ENCODE measurements at regions not wholly inside any gene's neighbourhood (a gene's known extent, or its start where the extent isn't known, plus 50 kb on each side); places are given as distances from the start of the nearest gene placed in this dataset.
"Not testable (repeated sequence)": the region's sequence is repeated elsewhere in the genome, so short reads cannot be mapped to it uniquely, and the experiment has no call there.

DNA sequence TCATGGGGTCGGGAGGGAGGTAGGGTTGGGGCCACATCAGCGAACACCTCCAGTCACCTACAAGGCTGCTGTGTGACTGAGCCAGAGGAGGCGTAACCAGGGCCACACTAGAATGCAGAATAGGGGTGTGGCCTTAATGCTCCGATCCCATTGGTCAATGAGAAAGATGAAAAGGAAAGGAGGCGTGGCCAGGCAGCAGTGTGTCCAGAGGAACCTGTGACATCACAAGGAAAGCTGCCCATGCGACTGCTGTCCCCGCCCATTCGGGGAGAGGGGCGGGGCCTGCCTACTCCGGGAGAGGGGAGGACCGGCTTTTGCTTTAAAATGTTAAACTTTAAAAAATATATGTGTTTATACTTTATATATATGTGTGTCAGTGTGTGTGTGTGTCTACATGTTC is 150.7 kb downstream of the TBC1D2B start:
- H3K9ac ChIP-seq (ENCODE audit: low read depth, low read length); H3K4me3 ChIP-seq (ENCODE audit: low read depth, low read length); H3K36me3 ChIP-seq (ENCODE audit: control insufficient read depth, insufficient read depth, low read length); H3K9me3 ChIP-seq (ENCODE audit: control insufficient read depth, insufficient read depth, low read length); H3K4me1 ChIP-seq (ENCODE audit: control insufficient read depth, insufficient read depth, low read length); H3K27me3 ChIP-seq (ENCODE audit: control insufficient read depth, insufficient read depth, low read length): not testable (repeated sequence)

DNA sequence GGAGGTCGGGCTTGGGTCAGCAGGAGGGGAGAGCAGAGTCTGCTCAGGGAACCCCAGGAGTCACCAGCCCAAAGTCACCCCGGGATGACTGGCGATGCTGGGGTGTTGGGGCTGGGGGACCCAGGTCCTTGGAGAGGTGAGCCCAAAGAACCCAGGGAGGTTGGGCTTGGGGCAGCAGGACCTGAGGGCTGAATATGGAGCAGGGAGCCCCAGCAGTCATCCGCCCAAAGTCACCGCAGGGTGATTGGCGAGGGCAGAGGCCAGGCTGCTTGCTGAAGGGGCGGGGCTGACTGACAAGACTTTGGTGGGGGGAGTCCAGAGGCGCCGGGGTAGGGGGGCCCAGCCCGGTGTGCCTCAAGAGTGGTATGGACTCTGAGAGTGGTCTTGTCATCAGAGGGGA is 151.2 kb downstream of the TBC1D2B start:
- H3K27me3 ChIP-seq (ENCODE audit: control insufficient read depth, insufficient read depth, low read length); H3K4me1 ChIP-seq (ENCODE audit: control insufficient read depth, insufficient read depth, low read length); H3K36me3 ChIP-seq (ENCODE audit: control insufficient read depth, insufficient read depth, low read length); H3K9ac ChIP-seq (ENCODE audit: low read depth, low read length); H3K9me3 ChIP-seq (ENCODE audit: control insufficient read depth, insufficient read depth, low read length): not testable (repeated sequence)
- H3K4me3 ChIP-seq (ENCODE audit: low read depth, low read length) = peak overlapping the region; percentile 18

DNA sequence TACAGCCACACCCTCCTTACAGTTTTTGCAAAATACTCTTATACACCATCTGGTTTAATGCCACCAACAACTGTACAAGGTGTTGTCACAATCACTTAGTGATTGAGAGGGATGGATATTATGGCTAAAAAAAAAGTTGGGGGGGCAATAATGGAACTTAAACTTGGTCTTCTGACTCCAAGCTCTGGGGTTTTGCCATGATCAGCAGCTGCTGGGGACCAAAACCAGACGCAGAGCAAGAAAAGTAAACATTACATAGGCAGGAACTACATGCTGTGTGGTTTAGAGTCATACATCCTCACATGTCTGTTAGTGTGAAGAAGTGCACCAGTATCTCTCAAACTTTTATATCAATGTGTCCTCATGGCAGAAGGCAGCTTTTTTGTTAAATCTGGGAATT is 152.4 kb downstream of the TBC1D2B start:
- not testable (repeated sequence) for H3K36me3 ChIP-seq (ENCODE audit: control insufficient read depth, insufficient read depth, low read length); H3K9ac ChIP-seq (ENCODE audit: low read depth, low read length); H3K4me1 ChIP-seq (ENCODE audit: control insufficient read depth, insufficient read depth, low read length); H3K9me3 ChIP-seq (ENCODE audit: control insufficient read depth, insufficient read depth, low read length); H3K4me3 ChIP-seq (ENCODE audit: low read depth, low read length); H3K27me3 ChIP-seq (ENCODE audit: control insufficient read depth, insufficient read depth, low read length)

DNA sequence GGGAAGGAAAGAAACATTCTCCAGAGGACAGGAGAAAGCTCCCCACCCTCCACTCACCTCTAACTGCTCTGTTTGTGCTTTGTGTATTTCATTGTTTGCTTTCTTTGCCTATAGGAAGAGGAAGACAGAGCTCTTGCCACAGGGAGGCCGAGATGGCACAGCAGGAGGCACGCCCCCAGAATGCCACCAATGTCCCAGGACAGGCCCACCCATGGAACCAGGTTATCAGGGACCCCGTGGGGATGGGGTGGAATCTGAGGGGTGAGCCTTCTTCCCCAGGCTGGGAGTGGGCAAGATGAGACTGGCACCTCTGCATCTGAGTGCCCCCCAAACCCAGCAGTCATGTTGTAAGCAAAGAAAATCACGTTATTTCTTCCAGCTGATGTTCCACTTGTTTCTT is 155.8 kb downstream of the TBC1D2B start:
- Histone ChIP-seq H3K27me3 (ENCODE audit: control insufficient read depth, insufficient read depth, low read length) (no peaks in the 10 kb centered on the region), H3K4me1 (ENCODE audit: control insufficient read depth, insufficient read depth, low read length) (no peaks in the 10 kb centered on the region), H3K9me3 (ENCODE audit: control insufficient read depth, insufficient read depth, low read length) (no peaks in the 10 kb centered on the region), H3K36me3 (ENCODE audit: control insufficient read depth, insufficient read depth, low read length) (no peaks in the 10 kb centered on the region), H3K9ac (ENCODE audit: low read depth, low read length) (no peak overlapping the region), H3K4me3 (ENCODE audit: low read depth, low read length) (no peak overlapping the region)

DNA sequence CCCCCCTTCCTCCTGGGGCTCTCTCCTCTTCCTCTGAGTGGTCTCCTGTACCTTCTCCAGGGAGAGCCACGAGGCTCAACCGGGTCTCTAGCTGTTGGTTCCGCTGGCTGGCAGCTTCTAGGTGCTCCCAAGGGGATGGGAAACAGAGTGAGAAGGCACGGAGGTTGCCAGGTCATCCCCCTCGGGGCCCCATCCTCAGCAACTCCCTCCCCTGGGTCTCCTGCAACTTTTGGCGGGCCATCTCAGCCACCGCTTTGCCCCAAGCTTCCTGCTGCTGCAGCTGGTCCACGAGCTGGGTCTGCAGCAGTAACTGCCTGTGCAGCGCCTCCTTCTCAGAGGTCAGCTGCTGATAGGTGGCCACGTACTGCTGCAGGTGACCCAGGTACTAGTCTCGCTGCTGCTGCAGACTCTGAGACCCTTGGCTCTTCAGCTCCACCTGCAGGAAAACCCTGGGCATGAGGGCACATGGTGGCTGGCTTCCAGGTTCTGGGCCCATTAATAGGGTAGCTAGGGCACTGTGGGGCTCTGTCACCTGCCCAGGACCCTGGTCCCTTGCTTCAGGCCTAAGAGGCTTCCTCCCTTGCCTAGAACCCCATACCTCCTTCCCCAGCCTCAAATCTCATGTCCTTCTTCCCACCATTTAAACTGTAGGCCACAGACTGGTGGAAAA is 160.4 kb downstream of the TBC1D2B start:
- H3K4me3 ChIP-seq (ENCODE audit: low read depth, low read length); H3K9me3 ChIP-seq (ENCODE audit: control insufficient read depth, insufficient read depth, low read length); H3K27me3 ChIP-seq (ENCODE audit: control insufficient read depth, insufficient read depth, low read length); H3K4me1 ChIP-seq (ENCODE audit: control insufficient read depth, insufficient read depth, low read length); H3K36me3 ChIP-seq (ENCODE audit: control insufficient read depth, insufficient read depth, low read length); H3K9ac ChIP-seq (ENCODE audit: low read depth, low read length): not testable (repeated sequence)

DNA sequence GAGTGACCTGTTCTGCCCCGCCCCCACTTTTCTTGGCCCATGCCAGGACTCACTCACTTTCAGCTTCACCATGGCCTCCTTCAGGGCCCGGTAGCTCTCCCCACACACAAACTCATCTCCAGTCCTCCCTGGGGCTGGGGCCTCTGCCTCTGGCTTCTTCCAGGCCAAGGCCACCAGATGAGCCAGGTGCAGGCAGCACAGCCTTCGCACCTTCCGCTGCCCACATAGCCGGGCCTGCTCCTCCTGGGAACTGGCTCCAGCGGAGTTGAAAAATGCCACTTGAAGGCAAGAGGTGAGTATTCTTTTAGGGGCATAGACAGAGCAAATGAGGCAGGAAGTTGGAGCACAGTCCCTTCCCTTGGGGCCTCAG is 161.6 kb downstream of the TBC1D2B start:
- H3K36me3 ChIP-seq (ENCODE audit: control insufficient read depth, insufficient read depth, low read length); H3K4me3 ChIP-seq (ENCODE audit: low read depth, low read length); H3K9me3 ChIP-seq (ENCODE audit: control insufficient read depth, insufficient read depth, low read length); H3K27me3 ChIP-seq (ENCODE audit: control insufficient read depth, insufficient read depth, low read length); H3K9ac ChIP-seq (ENCODE audit: low read depth, low read length); H3K4me1 ChIP-seq (ENCODE audit: control insufficient read depth, insufficient read depth, low read length): not testable (repeated sequence)

DNA sequence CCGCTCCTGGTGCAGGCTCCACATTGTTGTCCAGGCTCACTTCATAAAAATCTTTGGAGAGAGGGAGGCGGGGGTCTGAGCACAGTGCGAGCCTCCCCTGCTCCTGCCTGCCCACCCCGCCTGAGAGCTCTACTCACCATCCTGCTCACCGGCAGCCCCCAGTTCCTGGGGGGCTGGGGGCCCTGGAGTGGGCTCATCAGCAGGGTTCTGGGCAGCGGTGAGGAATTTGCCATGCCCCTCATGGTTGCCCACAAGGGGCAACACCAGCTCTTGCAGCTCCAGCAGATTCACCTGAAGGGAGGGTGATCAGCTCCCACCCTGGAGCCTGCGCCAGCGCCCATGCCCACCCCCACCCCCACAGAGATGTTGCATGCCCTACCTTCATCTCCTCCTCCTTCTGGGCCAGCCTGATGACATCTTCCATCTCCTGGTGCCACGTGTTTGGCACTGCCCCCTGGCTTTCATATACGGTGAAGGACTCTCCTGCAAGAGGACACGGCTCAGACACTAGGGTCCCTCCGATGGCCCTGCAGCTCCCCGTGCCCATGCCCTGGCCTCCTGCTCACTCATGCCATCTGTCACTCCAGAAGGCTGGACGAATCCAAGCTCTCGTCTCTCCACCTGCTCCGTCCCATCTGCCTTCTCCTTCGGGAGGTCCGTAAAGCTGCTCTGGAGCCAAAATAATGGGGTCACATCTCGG is 162.1 kb downstream of the TBC1D2B start:
- no peaks in the 10 kb centered on the region for H3K9me3 ChIP-seq (ENCODE audit: control insufficient read depth, insufficient read depth, low read length)
- H3K4me1 ChIP-seq (ENCODE audit: control insufficient read depth, insufficient read depth, low read length) = no peaks in the 10 kb centered on the region
- no peak overlapping the region for H3K4me3 ChIP-seq (ENCODE audit: low read depth, low read length)
- H3K9ac ChIP-seq (ENCODE audit: low read depth, low read length) = no peak overlapping the region
- no peaks in the 10 kb centered on the region for H3K36me3 ChIP-seq (ENCODE audit: control insufficient read depth, insufficient read depth, low read length)
- no peaks in the 10 kb centered on the region for H3K27me3 ChIP-seq (ENCODE audit: control insufficient read depth, insufficient read depth, low read length)

DNA sequence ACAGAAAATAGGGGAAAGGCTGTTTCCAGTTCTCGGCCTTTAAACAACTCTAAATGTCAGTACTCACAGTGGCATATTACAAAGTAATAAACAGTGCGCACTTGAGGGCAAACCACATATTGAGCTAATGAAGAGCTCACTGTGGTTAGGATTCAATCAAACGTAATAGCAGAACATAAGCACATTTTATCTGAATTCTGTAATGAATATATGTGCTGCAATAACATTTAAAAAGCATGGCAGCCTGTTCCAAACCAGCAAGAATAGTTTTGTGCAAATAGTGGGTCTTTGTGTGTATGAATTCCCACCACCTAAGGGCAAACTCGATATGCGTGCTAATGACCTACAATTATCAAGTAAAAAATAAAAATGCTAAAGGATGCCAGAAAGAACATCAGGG is 163.0 kb downstream of the TBC1D2B start:
- not testable (repeated sequence) for H3K9me3 ChIP-seq (ENCODE audit: control insufficient read depth, insufficient read depth, low read length); H3K4me1 ChIP-seq (ENCODE audit: control insufficient read depth, insufficient read depth, low read length); H3K27me3 ChIP-seq (ENCODE audit: control insufficient read depth, insufficient read depth, low read length); H3K4me3 ChIP-seq (ENCODE audit: low read depth, low read length); H3K9ac ChIP-seq (ENCODE audit: low read depth, low read length); H3K36me3 ChIP-seq (ENCODE audit: control insufficient read depth, insufficient read depth, low read length)

DNA sequence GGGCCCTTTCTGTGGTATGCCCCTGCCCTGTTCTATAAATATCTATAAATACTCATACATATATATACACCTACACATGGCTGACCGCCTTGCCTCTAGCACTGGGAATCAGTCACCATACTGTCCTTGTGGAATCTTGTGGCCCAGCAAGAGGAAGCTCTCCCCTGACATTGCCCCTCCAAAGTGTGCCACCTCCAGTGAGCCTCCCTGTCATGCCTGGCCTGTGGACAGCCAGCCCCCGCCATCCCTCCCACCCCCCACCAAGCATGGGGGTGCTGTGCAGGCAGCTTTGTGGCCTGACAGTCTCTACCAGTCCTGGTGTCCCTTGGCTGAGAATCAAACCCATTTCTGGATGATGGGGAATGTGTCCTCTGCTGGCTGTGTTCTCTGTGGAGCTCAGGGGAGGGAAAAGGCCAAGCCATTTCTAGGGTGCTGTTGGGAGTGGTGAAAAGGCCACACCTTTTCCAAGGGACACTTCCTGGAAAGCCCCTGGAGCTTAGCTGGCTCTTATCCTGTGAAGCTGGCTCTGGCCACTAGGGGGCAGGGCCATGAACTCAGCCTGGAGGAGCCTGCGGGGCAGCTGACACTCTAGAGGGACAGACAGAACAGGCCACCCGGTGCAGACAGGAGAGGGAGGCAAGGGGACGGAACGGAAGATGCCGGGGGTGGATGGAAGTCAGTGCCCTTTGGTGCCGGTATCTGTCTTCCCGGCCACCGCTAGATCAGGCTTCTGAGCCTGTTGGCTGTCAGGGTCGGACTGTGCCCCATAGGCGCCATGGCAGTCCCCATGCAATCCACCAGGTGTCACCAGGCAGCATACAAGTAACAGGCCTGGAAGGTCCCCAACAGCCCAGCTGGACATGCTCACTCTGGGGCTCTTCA is 167.2 kb downstream of the TBC1D2B start:
- H3K36me3 ChIP-seq (ENCODE audit: control insufficient read depth, insufficient read depth, low read length); H3K4me1 ChIP-seq (ENCODE audit: control insufficient read depth, insufficient read depth, low read length); H3K9me3 ChIP-seq (ENCODE audit: control insufficient read depth, insufficient read depth, low read length); H3K27me3 ChIP-seq (ENCODE audit: control insufficient read depth, insufficient read depth, low read length); H3K9ac ChIP-seq (ENCODE audit: low read depth, low read length): not testable (repeated sequence)
- H3K4me3 ChIP-seq (ENCODE audit: low read depth, low read length) = peak overlapping the region; percentile 46

DNA sequence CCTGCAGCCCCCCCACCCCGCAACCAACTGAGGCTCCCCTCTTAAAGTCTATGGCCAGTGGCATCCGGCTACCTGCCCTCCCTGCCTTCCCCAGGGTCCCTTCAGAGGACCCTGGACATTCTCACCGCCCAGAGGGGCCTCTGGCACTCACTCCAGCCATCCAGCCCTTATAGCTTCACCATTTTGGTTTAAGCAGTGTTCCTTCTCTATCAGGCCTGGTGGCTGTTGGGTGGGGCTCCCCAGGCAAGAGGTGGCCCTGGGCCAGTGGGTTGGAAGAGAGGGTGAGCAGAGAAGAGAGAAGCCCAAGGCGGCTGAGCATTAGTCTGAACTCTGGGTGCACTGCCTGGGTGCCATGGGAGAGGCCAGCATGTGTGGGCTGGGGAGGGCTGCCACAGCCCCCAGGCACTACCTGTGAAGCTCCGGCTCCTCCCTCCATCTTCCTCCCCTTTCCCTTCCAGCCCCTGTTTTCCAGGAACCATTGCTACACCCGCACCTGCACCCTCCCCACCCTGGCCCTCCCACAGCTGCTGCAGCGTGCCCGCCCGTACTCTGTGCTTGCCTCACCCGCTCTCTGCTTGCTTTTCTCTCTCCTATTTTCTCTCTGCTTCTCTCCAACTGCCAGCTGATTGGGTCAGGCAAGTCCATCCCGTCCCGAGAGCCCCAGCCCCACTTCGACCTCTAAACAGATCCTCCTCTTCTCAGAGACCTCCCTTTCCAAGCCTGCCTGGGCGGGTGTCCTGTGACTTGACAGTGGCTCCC is 168.2 kb downstream of the TBC1D2B start:
- no peaks in the 10 kb centered on the region for H3K27me3 ChIP-seq (ENCODE audit: control insufficient read depth, insufficient read depth, low read length)
- H3K4me1 ChIP-seq (ENCODE audit: control insufficient read depth, insufficient read depth, low read length) = no peaks in the 10 kb centered on the region
- H3K36me3 ChIP-seq (ENCODE audit: control insufficient read depth, insufficient read depth, low read length) = no peaks in the 10 kb centered on the region
- H3K4me3 ChIP-seq (ENCODE audit: low read depth, low read length) = no peak overlapping the region
- no peaks in the 10 kb centered on the region for H3K9me3 ChIP-seq (ENCODE audit: control insufficient read depth, insufficient read depth, low read length)
- no peak overlapping the region for H3K9ac ChIP-seq (ENCODE audit: low read depth, low read length)

DNA sequence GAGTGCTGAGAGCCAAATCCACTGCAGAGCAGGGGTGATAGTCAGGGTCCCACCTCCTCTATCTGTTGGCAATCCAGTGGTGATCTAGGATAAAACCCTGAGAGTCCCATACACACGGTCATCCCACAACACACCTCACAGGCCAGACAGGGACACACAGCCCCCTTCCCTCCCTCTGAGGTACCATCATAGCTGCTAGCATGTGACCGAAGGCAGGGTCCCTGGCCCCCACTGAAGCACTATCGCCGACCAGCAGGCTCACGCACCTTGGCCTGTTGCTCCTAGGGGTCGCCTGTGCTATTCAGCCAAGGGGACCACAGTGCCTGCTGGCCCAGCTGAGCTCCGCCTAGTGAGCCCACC is 168.8 kb downstream of the TBC1D2B start:
- not testable (repeated sequence) for H3K9ac ChIP-seq (ENCODE audit: low read depth, low read length); H3K27me3 ChIP-seq (ENCODE audit: control insufficient read depth, insufficient read depth, low read length); H3K4me1 ChIP-seq (ENCODE audit: control insufficient read depth, insufficient read depth, low read length); H3K36me3 ChIP-seq (ENCODE audit: control insufficient read depth, insufficient read depth, low read length); H3K9me3 ChIP-seq (ENCODE audit: control insufficient read depth, insufficient read depth, low read length); H3K4me3 ChIP-seq (ENCODE audit: low read depth, low read length)
